ENCODE measurements at regions not wholly inside any gene's neighbourhood (a gene's known extent, or its start where the extent isn't known, plus 50 kb on each side); places are given as distances from the start of the nearest gene placed in this dataset.

DNA sequence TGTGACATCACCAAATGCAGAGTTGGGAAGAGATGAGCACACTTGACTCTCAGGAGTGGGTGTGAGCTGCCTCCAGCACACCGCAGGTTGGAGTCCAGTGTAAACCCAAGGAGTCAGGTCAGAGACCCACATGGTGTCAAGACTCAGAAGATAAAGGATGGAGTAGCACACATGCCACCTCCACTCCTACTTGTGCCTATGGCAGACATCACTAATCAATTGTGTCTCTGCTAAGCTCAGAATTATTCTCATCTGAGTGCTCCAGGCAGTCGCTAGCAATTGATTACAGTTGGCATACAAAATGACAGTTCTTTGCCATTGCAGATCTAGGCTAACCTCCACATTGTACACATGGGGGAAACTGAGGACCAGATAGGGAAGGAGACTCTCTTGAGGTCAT lies 187.1 kb downstream of the RPS24 start:
- POLR2A ChIA-PET, result no interaction called here
- no peak for DNase-seq (ENCODE audit: extremely low spot score)
- TF ChIP-seq TARDBP (IDR thresholded peaks at IDR 0.05) (no peak), BHLHE40 (IDR thresholded peaks at IDR 0.05; ENCODE audit: borderline replicate concordance) (no peak), FOXK2 (IDR thresholded peaks at IDR 0.05) (no peak), FOXA1 (IDR thresholded peaks at IDR 0.05) (no peak), LEF1 (IDR thresholded peaks at IDR 0.05; ENCODE audit: borderline replicate concordance) (no peak)
- TF ChIP-seq, protein P1, sequence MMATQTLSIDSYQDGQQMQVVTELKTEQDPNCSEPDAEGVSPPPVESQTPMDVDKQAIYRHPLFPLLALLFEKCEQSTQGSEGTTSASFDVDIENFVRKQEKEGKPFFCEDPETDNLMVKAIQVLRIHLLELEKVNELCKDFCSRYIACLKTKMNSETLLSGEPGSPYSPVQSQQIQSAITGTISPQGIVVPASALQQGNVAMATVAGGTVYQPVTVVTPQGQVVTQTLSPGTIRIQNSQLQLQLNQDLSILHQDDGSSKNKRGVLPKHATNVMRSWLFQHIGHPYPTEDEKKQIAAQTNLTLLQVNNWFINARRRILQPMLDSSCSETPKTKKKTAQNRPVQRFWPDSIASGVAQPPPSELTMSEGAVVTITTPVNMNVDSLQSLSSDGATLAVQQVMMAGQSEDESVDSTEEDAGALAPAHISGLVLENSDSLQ (IDR thresholded peaks at IDR 0.05), result no peak
- CTCF ChIA-PET, result no interaction called here

DNA sequence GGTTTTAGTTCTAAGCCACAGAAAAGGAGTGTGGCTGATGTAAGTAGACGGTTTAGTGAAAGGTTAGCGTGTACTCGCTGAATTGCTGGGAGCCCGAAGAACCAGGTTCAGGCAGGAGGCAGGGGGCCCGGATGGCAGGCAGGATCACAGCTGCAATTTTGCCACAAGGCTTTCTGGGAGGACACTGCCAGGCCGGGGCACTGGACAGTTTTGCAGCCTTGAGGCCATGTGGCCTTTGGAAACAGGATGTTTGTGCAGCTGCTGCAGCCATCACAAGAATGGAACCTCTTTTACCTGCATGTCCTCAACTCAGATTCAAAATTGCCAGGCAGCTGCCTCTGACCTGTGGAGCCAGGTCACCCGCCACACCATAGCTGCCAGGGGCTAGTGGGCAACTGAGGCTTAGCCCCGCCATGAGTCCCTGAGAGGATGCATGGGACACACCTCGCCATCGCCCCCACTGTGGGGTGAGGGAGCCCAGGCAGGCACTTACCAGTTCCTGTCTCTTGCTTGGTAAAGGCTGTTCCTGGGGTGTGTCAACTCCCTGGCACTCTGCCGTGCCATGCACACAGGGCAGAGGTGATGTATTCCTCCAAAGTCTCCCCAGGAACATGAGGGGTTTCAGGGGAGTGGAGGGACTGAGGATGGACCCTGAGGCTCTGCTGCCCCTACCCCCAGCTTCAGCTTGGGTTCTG lies 188.6 kb downstream of the RPS24 start:
- CTCF ChIA-PET, result no interaction called here
- no peak for DNase-seq (ENCODE audit: extremely low spot score)
- POLR2A ChIA-PET, result no interaction called here
- TF ChIP-seq BHLHE40 (IDR thresholded peaks at IDR 0.05; ENCODE audit: borderline replicate concordance) (no peak), FOXA1 (IDR thresholded peaks at IDR 0.05) (no peak), SP1 (IDR thresholded peaks at IDR 0.05) (no peak), LEF1 (IDR thresholded peaks at IDR 0.05; ENCODE audit: borderline replicate concordance) (no peak), ARNT (IDR thresholded peaks at IDR 0.05) (no peak), SUZ12 (IDR thresholded peaks at IDR 0.05) (no peak)

DNA sequence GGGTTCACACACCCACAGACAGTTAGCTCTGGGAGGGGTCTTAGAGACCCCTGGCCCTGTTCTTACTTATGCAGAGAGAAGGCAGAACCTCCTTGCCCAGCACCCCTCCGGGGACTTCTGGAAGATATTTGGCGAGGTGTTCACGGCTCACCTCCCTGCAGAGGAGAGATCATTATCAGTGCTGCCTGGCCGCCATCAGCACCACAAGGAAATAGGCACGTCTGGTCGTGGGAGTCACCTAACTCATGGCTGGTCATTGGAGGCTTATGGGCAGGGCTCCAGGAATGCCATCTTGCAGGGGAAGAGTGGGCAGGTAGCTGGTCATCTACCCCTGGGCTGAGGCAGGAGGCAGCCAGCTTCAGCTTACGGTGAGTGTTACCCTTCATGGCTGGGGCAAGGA lies 189.4 kb downstream of the RPS24 start:
- POLR2A ChIA-PET, result no interaction called here
- no peak for DNase-seq (ENCODE audit: extremely low spot score)
- TF ChIP-seq TARDBP (IDR thresholded peaks at IDR 0.05) (no peak), LEF1 (IDR thresholded peaks at IDR 0.05; ENCODE audit: borderline replicate concordance) (no peak), FOXM1 (IDR thresholded peaks at IDR 0.05; ENCODE audit: borderline replicate concordance) (no peak), ARNT (IDR thresholded peaks at IDR 0.05) (no peak), SP1 (IDR thresholded peaks at IDR 0.05) (no peak), CTBP1 (IDR thresholded peaks at IDR 0.05; ENCODE audit: borderline replicate concordance) (no peak), SUZ12 (IDR thresholded peaks at IDR 0.05) (no peak), NFRKB (IDR thresholded peaks at IDR 0.05) (no peak), BHLHE40 (IDR thresholded peaks at IDR 0.05; ENCODE audit: borderline replicate concordance) (no peak), ELF4 (IDR thresholded peaks at IDR 0.05) (no peak), FOXK2 (IDR thresholded peaks at IDR 0.05) (no peak), HDGF (IDR thresholded peaks at IDR 0.05; ENCODE audit: borderline replicate concordance) (no peak), FOXA1 (IDR thresholded peaks at IDR 0.05) (no peak), L3MBTL2 (conservative IDR thresholded peaks at IDR 0.05) (no peak), ZNF384 (IDR thresholded peaks at IDR 0.05) (no peak)
- TF ChIP-seq, protein P1 (IDR thresholded peaks at IDR 0.05), result no peak
- CTCF ChIA-PET, result interaction anchor here (0.6 kb wide), 1 partner anchor 160 kb away, joined by 3 read pairs; no protein-coding TSS in a partner anchor

DNA sequence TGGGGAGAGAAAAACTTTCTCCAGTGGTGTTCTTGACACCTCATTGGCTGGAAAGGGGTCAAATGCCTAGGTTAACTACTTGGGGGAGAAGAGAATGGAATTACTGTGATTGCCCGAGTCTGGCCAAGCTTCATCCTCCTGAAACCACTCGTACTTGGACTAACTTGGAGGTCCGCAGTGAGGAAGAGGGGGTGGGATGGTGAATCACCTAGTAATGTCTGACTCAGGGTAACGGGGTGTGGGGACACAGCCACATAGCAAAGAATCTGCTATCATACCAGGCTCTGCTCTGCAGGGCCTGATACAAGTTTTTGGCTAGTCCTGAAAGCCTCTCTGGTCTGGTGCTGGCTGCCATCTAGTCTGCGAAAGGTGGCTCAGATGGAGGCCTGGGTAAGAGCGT lies 190.9 kb downstream of the RPS24 start:
- POLR2A ChIA-PET, result no interaction called here
- CTCF ChIA-PET, result no interaction called here
- TF ChIP-seq SUZ12 (IDR thresholded peaks at IDR 0.05) (no peak), ELF4 (IDR thresholded peaks at IDR 0.05) (no peak), FOXA1 (IDR thresholded peaks at IDR 0.05) (no peak), FOXM1 (IDR thresholded peaks at IDR 0.05; ENCODE audit: borderline replicate concordance) (no peak), ZNF384 (IDR thresholded peaks at IDR 0.05) (no peak), ARNT (IDR thresholded peaks at IDR 0.05) (no peak), SP1 (IDR thresholded peaks at IDR 0.05) (no peak), L3MBTL2 (conservative IDR thresholded peaks at IDR 0.05) (no peak), HDGF (IDR thresholded peaks at IDR 0.05; ENCODE audit: borderline replicate concordance) (no peak), CTBP1 (IDR thresholded peaks at IDR 0.05; ENCODE audit: borderline replicate concordance) (no peak), FOXK2 (IDR thresholded peaks at IDR 0.05) (no peak)
- no peak for DNase-seq (ENCODE audit: extremely low spot score)

DNA sequence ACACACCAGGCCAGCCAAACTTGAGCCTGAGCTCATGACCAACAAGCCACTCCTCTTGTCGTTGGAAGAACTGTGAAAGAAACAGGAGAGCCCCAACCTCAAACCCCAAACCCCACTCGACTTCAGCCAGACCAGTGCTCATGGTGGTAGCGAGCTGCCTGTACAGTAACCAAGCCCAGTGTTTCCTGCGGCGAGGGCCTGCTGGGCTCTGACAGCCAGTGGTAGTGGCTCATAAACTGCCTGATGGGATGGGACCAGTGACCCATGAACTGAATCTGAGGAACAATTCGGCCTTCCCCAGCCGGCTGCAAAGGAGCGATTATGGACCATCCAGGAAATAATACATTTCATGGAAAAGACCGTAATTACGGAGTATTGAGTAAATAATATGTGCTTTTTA lies 191.9 kb downstream of the RPS24 start:
- TF ChIP-seq LEF1 (IDR thresholded peaks at IDR 0.05; ENCODE audit: borderline replicate concordance), result no peak
- TF ChIP-seq ZNF384 (IDR thresholded peaks at IDR 0.05), result no peak
- ChIA-PET CTCF (no interaction called here), POLR2A (no interaction called here)
- DNase-seq (ENCODE audit: extremely low spot score), result no peak

DNA sequence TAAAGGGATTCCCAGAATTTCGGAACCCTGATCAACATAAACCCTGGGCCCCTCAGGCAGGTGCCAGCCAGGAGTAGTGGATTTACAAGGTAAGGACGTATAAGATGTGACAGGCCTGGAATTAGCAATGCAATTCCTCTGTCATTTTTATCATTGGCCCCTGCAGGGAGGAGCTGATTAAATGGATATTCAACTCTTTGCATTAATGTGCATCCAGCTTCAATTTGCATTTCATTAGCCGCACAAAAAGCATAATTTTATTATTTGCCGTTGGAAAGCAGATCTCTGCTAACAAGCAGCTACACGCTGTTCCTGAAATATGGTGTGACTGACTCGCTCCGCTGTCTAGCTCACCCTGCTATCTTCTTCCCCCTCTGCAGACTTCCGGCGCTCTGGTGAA lies 195.8 kb downstream of the RPS24 start:
- CTCF ChIA-PET, result no interaction called here
- POLR2A ChIA-PET, result no interaction called here
- TF ChIP-seq LEF1 (IDR thresholded peaks at IDR 0.05; ENCODE audit: borderline replicate concordance), result no peak
- TF ChIP-seq L3MBTL2 (conservative IDR thresholded peaks at IDR 0.05), result no peak
- TF ChIP-seq ZNF384 (IDR thresholded peaks at IDR 0.05), result no peak
- TF ChIP-seq SP1 (IDR thresholded peaks at IDR 0.05), result no peak
- DNase-seq (ENCODE audit: extremely low spot score), result no peak

- ChIA-PET CTCF (no interaction called here), POLR2A (no interaction called here)
- TF ChIP-seq NFRKB (IDR thresholded peaks at IDR 0.05) (no peak), SUZ12 (IDR thresholded peaks at IDR 0.05) (no peak), LEF1 (IDR thresholded peaks at IDR 0.05; ENCODE audit: borderline replicate concordance) (no peak), ZNF384 (IDR thresholded peaks at IDR 0.05) (no peak), HDGF (IDR thresholded peaks at IDR 0.05; ENCODE audit: borderline replicate concordance) (no peak), ELF4 (IDR thresholded peaks at IDR 0.05) (no peak), CTBP1 (IDR thresholded peaks at IDR 0.05; ENCODE audit: borderline replicate concordance) (no peak), FOXK2 (IDR thresholded peaks at IDR 0.05) (no peak), TARDBP (IDR thresholded peaks at IDR 0.05) (no peak), L3MBTL2 (conservative IDR thresholded peaks at IDR 0.05) (no peak), SP1 (IDR thresholded peaks at IDR 0.05) (no peak), FOXM1 (IDR thresholded peaks at IDR 0.05; ENCODE audit: borderline replicate concordance) (no peak), FOXA1 (IDR thresholded peaks at IDR 0.05) (no peak), ARNT (IDR thresholded peaks at IDR 0.05) (no peak), BHLHE40 (IDR thresholded peaks at IDR 0.05; ENCODE audit: borderline replicate concordance) (no peak)
- TF ChIP-seq, protein P1 (IDR thresholded peaks at IDR 0.05), result no peak
- no peak for DNase-seq (ENCODE audit: extremely low spot score)
Observed at GRCh38 chr10:78229950-78230675, 196.4 kb downstream of the RPS24 start.

Data from HEK293T (cell line).